NCI-H1105 treated with DMSO at 0.1 percent for 48 hours (cell line): ENCODE measurements at regions not wholly inside any gene's neighbourhood (a gene's known extent, or its start where the extent isn't known, plus 50 kb on each side); places are given as distances from the start of the nearest gene placed in this dataset.
"Not testable (repeated sequence)": the region's sequence is repeated elsewhere in the genome, so short reads cannot be mapped to it uniquely, and the experiment has no call there.

Source experiments
- DNase-seq: peaks from one replicate; lab custom pipeline; 2025; lab: John Stamatoyannopoulos, UW

DNA sequence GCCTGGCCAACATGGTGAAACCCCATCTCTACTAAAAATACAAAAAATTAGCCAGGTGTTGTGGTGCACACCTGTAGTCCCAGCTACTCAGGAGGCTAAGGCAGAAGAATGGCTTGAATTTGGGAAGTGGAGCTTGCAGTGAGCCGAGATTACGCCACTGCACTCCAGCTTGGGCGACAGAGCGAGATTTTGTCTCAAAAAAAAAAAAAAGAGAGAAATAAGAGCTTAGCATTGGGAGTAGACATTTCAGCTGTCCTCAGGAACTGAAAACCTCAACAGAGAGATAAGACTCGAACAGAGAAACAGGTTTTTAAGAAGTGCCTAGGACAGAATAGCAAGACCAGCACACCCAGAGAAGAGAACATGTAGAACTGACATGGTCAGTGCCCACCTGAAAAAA lies 262.6 kb upstream of the RAB4A start:
- DNase-seq: not testable (repeated sequence)

DNA sequence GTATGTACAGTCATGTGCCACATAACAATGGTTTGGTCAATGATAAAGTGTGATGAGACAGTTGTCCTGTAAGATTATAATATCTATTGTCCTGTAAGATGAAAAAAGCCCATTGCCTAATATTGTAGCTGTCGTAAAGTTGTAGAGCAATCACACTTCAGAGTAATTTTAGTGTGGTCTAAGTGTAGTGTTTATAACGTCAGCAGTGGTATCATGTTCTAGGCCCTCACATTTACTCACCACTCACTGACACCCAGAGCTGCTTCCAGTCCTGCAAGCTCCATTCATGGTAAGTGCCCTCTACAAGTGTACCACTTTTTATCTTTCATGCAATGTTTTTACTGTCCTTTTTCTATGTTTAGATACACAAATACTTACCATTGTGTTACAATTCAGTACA lies 259.9 kb upstream of the RAB4A start:
- no peak for DNase-seq

DNA sequence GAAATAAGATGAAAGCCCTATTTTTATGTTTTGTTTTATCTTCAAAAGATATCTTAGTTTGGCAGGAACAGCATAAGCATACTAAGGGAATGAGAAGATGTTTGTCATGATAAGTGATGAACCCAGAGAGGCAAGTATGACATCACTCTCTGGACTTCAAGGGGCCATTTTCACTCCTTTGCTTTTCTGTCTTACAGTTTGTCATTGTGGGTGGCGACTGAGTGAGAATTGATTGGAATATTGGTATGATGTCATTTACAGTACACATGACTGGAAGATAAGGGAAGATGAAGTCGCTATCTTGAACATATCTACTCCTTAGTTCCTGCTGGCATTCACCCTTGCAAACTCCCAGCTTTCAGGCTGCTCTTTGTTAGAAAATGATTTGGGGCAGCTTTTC lies 258.1 kb upstream of the RAB4A start:
- no peak for DNase-seq

DNA sequence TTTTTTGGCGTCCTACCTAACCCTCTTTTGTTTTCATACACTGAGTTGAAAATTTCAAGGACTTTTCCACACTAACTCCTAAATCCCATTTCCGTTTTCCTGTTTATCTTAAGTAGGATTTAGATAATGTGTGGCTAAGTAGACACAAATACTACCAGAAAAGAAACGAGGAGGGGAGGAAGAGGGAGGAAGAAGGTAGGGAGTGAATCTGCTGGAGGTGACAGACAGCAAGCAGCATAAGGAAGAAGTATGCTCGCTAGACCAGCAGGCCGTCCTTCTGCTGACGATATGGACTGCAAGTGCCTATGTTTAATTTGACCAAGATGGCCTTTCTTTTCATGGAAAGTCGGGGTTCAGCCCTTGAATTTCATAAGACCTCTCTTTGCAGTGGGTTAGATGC lies 256.9 kb upstream of the RAB4A start:
- DNase-seq: no peak

DNA sequence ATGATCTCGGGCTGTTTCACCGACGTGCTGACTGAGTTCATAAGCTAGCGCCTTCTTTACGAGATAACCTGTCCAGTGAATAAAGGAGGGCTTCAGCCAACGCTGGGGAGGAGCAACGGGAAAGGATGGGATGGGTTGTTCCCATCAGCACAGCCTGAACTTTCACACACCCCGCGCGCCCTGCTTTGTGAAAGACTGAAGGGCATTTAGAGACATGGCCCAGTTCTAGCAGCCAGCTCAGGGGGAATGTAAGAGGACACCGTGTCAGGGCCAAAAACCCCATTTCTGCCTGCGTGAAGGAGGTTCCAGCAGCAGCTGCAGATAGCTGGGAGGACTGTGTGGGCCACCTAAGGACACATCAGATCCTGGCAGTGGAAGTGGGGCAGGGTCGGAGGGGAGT lies 255.1 kb upstream of the RAB4A start:
- no peak for DNase-seq

DNA sequence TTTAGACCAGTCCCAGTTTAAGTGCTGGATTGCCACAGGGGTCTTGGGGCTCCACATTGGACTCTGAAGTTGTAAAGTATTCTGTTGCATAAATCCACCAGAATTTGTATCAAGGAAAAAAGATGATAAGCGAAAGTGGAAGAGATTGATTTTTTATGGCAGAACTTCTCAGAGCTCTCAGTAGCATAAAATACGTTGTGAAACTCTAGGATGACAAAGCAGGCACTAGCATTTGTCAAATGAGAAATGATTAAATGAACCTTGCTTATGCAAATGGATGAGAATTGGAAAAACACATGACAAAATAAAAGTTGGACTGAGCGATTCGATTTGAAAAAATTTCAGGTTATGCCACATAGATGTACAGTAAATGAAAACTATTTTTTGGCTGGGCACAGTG lies 253.8 kb upstream of the RAB4A start:
- DNase-seq: no peak

DNA sequence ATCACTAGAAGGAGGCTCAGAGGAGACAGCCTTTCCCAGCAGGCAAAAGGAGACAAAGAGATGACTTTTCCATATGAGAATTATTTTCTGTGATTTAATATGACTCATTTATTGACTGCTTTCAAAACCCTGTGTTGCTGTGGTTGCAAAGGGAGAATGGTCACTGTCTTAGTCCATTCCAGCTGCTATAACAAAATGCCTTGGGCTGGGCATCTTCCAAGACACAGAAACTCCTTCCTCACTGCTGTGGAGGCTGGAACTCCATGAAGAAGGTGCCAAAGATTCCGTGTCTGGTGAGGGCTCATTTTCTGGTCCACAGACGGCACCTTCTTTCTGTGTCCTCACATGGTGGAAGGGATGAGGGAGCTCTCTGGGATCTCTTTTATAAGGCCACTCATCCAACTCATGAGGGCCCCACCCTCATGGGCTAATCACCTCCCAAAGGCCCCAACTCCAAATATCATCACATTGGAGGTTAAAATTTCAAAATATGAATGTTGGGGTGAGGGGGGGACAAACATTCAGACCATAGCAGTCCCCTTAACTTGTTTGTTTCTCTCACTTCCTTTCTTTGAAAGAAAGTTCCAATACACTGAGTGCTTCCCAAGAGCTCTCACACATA lies 252.1 kb upstream of the RAB4A start:
- no peak for DNase-seq

DNA sequence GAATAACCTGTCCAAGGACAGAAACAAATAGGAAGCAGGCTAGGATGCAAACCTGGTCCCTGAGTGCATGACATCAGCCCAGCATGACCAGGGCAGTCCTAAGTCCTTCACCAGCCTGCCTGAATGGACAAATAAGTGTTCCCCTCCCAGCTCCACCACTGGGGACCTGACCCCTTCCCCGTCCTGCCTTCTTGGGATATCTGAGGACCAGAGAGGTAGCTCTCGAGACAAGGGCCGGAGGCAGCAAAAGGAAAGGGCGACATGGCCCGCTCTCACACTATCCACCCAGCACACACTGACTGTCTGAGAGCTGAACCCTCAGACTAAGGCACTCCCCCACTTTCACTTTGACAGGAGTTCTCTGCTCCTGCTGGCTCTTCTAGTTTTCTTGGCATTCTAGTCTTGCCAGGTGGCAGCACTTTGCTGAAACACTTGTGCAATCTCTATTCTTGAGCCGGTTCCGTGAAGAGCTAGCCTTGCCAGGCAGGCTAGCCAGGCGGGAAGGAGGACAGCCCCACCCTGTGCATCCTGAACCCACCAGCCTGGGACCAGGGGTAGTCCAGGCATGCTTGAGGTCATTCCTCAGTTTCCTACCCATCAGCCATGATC lies 251.1 kb upstream of the RAB4A start:
- DNase-seq: no peak

DNA sequence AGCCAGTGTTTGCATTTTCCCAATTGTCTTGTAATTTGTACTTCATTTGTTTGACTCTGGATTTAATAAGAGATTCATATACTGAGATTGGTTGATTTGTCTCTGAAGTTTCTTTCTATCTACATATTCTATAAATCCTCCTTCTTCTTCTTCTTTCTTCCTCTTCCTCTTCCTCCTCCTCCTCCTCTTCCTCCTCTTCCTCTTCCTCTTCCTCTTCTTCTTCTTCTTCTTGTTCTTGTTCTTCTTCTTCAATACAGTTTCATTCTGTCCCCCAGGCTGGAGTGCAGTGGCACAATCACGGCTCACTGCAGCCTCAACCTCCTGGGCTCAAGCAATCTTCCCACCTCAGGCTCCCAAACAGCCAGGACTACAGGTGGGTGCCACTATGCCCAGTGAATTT lies 249.9 kb upstream of the RAB4A start:
- not testable (repeated sequence) for DNase-seq

DNA sequence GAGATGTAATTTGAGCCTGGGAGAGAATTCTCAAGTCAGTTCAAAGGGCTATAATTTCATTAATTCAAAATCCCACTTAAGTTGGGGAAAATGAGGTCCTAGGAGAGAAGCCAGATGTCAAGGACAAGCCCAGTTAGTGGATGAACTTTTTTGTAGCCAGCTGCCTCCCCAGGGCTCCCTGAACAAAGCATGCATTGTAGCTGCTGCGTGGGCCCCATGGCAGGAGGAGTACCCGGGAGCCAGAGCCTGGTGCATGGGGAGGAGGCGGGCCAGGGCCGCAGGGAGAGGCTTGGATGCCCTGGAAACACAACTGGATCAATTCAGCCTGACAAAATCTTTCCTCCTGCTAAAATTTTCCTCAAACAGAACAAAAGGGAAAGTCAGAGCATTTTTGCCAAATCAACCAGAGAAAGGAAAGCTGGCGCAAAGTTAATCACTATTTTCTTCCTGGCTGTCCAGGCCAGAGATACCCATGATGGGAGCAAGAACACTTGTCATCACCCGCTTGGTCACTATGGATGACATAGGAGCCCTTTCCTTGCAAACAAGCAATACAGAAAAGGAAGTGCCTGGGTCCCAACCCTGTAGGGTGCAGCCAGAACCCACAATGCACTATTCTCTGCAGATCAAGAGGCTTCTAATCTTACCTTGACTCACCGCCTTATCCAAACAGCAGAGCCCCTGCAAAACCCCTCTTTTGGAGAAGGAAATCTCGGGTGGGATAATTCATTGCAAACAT lies 248.1 kb upstream of the RAB4A start:
- no peak for DNase-seq

DNA sequence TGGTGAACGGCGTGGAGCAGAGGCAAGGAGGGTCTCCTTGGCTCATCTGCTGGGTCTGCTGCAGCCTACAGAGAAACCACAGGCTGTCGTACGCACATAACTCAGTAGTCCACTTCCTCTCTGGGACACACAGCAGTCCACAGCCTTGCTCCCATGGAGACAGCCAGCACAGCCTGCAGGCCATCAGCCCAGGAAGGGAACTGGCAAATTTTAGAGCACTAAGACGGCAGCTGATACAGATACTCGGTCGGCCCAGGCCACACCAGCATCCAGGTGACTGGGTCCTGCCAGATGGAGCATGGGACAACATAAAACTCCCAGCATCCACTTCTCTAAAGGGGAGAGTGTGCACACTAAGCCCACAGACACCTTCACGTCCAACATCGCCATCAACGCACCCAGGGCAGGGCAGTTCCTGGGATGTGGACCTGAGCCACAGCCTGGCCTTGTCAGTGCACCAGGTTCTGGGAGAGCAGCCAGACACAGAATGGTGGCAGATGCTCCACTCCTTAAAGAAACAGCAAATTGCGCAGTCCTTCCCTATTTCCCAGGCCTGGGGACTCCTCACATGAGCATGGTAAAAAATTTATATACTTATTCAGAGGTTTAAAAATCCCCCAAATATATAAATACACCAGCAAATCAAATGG lies 247.1 kb upstream of the RAB4A start:
- DNase-seq: no peak

DNA sequence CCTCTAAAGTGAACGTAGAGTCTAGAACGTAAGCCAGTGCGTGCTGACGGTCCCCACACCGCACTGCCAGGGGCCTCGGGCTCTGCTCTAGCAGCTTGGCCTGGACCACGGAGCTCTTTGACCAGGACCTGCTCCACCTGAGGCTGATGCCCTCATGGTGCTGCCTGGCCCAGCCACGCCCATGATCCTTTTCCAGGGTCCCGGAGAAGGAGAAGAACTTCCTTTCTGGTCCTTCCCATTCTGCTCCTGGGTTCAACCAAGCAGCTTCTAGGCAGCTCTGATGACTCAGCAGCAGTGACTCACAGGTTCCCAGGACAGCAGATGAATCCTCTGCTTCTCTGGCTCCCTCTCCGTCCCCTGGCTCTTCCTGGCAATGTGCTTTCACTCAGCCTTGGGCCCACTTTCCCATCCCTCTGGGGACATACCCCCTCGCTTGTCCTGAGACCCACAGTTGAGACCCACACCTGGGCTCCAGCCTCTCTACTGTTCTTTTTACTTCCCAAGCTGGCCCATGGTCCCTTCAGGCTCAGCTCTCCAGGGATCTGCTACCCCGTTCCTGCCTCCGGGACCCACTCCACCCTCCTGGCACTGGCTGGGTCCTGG lies 246.3 kb upstream of the RAB4A start:
- no peak for DNase-seq

DNA sequence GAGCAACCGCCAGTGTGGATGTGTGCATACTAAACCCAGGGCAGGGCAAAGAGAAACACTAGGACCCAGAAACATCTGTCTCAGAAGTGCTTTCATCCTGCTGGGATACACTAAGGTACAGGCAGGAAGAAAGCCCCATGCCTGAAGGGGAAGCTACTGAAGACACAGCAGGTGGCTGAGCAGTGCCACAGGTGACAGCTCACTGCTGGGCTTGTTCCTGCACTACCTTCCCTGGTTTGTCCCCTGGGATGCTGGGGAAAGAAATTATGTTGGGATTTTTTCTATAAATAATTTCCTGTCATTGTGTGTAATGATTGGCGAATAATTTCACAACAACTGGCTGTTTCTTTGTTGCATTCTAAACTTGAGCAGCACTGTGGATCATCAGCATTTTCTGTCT lies 245.3 kb upstream of the RAB4A start:
- no peak for DNase-seq

DNA sequence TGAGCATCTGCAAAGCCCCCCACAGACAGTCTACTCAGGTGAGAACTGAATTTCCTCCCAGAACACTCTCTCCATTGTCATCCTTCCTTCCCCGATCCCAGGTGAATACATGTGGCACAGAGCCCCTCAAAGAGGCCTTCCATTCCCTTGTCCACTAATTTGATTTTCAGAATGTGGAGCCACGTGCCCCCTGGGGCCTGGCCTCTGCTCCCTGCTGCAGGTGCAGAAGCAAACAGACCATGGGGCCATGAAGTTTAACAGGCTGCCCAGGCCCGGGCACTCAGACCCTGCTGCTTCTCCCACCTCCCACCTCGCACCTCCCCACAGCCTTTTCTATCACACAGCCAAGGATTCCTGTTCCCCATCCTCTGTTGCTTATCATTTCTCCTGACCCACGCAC lies 243.8 kb upstream of the RAB4A start:
- no peak for DNase-seq

DNA sequence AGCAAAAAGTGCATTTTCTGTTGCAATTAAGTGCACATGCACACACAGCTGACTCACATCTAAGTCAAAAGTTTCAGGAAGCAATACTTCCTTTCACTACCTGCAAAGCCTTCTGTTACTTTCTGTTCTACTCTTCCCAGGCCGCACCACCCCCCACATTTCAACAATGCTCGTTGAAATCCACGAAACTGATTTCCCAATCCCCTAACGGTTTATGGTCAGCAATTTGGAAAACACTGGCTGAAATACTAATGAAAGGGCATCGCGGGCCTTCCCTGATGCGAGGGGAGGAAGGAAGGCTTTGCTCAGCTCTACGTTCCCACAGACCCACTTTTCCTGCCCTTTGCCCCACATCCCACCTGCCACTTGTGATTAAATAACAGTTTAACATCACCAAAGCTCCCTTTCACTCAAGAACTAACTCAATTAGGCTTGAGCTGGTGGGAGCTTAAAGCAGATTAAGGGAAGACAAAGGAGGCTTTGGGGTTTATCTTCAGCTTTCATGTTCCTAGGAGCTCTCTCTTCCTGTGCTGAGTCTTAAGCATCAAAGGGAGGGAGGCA lies 243.2 kb upstream of the RAB4A start:
- DNase-seq: no peak

DNA sequence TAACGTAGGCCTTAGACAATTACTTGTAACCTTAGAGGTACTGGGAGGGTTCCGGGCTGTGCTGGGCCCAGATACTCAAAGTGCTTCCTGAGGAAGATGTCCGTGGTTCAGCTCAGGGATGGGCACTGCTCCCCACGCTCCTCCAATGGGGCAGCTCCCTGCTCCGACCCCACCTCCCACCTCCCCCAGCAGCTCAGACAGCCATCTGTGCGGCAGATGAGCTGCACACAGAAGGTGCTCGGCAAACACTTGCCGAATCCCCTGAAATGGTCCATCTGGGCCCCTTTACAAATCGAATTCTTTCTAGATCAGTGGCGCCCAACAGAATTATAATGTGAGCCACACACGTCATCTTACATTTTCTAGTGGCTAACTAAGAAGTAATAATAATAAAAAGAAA lies 242.4 kb upstream of the RAB4A start:
- no peak for DNase-seq

DNA sequence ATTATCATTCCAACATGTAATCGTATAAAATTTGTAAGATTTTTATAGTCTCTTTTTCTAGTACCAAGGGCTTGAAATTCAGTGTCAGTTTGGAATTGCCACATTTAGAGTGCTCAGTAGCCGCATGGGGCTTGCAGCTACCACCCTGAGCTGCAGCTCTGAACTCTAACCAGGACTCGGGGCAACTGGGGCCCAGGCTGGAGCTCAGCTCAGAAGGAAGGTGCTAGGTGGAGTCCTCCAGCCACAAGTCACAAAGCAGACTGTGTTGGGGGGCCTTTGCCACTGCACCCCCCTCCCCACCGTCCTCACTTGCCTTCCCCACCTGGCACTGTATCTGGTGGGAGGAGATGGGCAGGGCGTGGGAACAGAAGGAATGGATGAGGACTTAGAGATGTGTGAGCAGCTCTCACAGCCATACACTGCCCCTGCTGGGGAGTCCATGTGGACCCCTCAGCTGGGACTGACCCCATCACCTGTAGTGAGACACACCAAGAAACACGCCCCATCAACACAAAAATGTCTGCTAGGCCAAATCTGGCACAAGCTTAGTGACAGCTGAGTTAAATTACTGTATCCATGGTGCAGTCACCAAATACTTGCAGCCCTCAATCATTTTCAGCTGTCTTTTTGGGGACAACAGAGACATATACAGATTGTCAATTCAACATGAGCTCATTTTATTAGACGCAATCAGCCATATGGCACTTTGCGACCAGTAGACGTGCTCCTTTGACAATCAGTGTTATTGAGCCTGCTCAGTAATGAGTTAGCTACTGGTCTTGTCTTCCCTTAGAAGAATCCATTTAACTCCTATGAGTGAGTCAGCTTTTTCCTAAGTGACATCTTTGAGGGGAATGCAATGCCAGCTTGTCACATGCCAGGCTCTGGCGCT lies 241.7 kb upstream of the RAB4A start:
- DNase-seq: no peak

DNA sequence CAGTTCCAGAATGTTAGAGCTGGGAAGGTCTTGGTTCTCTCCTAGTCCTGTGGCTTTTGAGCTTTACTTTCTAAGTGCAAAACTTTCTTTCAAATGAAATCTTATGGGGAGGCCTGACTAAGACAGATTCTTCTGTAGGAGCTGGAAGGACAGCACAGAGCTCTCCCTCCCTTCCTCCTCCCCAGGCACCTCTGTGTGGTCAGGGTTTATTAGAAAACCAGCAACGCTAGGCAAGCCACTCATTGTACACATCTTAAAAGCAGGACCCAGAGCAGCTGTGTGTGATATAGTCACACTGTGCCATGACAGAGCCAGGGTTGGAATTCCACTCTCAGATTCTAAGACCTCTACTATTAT lies 241.1 kb upstream of the RAB4A start:
- no peak for DNase-seq

DNA sequence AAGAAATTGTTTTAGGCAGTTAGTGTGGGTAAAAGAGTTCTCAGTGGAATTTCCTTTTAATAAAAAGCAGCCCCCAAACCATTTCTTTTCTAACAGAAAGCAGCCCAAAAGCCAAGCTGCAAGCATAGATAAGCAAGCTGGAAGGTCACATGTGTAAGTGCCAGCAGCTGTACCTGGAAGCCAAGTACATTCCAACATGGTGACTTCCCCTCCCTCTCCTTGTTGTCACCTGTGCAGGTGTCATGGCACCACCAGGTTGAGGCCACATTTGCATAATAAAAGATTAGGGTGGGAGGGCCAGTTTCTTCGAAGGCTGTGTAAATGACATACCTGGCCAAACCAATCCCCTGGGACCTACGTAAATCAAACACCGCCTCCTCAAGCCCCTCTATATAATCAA lies 240.3 kb upstream of the RAB4A start:
- no peak for DNase-seq

DNA sequence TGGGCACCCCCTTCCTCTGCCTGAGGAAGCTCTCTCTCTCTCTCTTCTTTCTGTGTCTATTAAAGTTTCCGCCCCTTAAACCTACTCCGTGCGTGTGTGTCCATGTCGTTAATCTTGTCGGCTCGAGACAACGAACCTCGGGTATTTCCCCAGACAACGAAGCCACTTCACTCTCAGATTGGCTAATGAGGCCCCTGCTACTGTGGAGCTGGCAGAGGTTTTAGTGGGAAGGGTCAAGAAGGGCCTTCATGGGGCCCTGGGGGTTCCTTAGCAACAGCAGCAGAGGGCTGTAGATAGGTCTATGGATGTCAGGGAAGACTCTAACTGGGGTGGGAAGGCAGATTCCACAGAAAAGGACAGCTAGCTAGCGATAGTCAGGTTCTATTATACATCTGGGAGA lies 239.8 kb upstream of the RAB4A start:
- no peak for DNase-seq
